SU-DHL-6 (cell line): ENCODE measurements at regions not wholly inside any gene's neighbourhood (a gene's known extent, or its start where the extent isn't known, plus 50 kb on each side); places are given as distances from the start of the nearest gene placed in this dataset.

Experiments
- CTCF ChIP-seq: fragments of 200-600 bp; sonication (generic); IDR thresholded peaks from one replicate; pipeline ENCODE4 v1.5.1; 2017; ENCODE audit warnings: antibody characterized with exemption, mild to moderate bottlenecking, low read length, moderate library complexity; ENCODE audit not compliant: insufficient read depth, poor library complexity, severe bottlenecking
- EZH2phosphoT487 ChIP-seq: fragments of 200-600 bp; sonication (generic), shearing (Covaris generic); conservative IDR thresholded peaks from 2 replicates; pipeline ENCODE4 v1.6.1; 2018; ENCODE audit warnings: mild to moderate bottlenecking, antibody characterized with exemption, low read length, moderate library complexity, mixed read lengths

GRCh38 chr4:124372916-124373315, 339.6 kb downstream of the ANKRD50 start:
- TF ChIP-seq CTCF (no peak), EZH2phosphoT487 (no peak)
